WTC11 (cell line): ENCODE measurements at regions not wholly inside any gene's neighbourhood (a gene's known extent, or its start where the extent isn't known, plus 50 kb on each side); places are given as distances from the start of the nearest gene placed in this dataset.

Experiments used
- ATAC-seq: fragments of 200-7000 bp; cut with Tn5 transposase; 2 replicates; pipeline ENCODE4 v1.10.0; 2021; ENCODE audit warnings: mild to moderate bottlenecking, moderate library complexity
- CTCF ChIA-PET: fragments of 300-600 bp; sonication (Branson Sonifier 250); formaldehyde crosslinking; loops from one replicate; lab custom pipeline; 2021; ENCODE audit warnings: antibody characterized with exemption; lab: Charles Lee
- POLR2A ChIA-PET: fragments of 350-600 bp; sonication (Branson Sonifier 250); formaldehyde crosslinking; loops from one replicate; lab custom pipeline; 2021; ENCODE audit warnings: antibody characterized with exemption; lab: Charles Lee
- DNase-seq: peaks from one replicate; pipeline ENCODE4 v3.0.0; 2021; ENCODE audit warnings: low spot score
- H3K27ac Mint-ChIP-seq: 2 replicates; pipeline ENCODE4 v1.8.0; 2021; ENCODE audit warnings: mixed read lengths
- H3K27me3 Mint-ChIP-seq: 2 replicates; pipeline ENCODE4 v1.8.0; 2021; ENCODE audit warnings: low read depth, mild to moderate bottlenecking, moderate library complexity, mixed read lengths
- H3K36me3 Mint-ChIP-seq: 2 replicates; pipeline ENCODE4 v1.8.0; 2021; ENCODE audit warnings: mixed read lengths
- H3K4me1 Mint-ChIP-seq: 2 replicates; pipeline ENCODE4 v1.8.0; 2022; ENCODE audit warnings: mixed read lengths
- H3K4me3 Mint-ChIP-seq: 2 replicates; pipeline ENCODE4 v1.8.0; 2021; ENCODE audit warnings: mild to moderate bottlenecking, moderate library complexity, mixed read lengths
- H3K9me3 Mint-ChIP-seq: 2 replicates; pipeline ENCODE4 v1.8.0; 2021; ENCODE audit warnings: mixed read lengths
- CBFB ChIP-seq: sonication (generic); formaldehyde crosslinking; IDR thresholded peaks from 2 replicates; pipeline ENCODE4 v1.8.1; 2022; ENCODE audit warnings: mild to moderate bottlenecking, low read depth, missing genetic modification reagents
- ESRRA ChIP-seq: sonication (generic); formaldehyde crosslinking; IDR thresholded peaks from 2 replicates; pipeline ENCODE4 v1.8.1; 2022; ENCODE audit warnings: mild to moderate bottlenecking, missing genetic modification reagents, borderline replicate concordance
- FOXJ3 ChIP-seq: sonication (generic); formaldehyde crosslinking; IDR thresholded peaks from 2 replicates; pipeline ENCODE4 v1.9.0; 2021; ENCODE audit warnings: missing genetic modification reagents, mild to moderate bottlenecking, borderline replicate concordance
- JAZF1 ChIP-seq: fragments of 250-450 bp; sonication (Bioruptor Pico); IDR thresholded peaks from 2 replicates; pipeline ENCODE4 v1.9.0; 2021; ENCODE audit warnings: moderate library complexity, mild to moderate bottlenecking, inconsistent platforms
- JUN ChIP-seq: sonication (generic); formaldehyde crosslinking; IDR thresholded peaks from 2 replicates; pipeline ENCODE4 v1.8.0; 2023; ENCODE audit warnings: mild to moderate bottlenecking, missing genetic modification reagents
- NR1H2 ChIP-seq: sonication (generic); formaldehyde crosslinking; IDR thresholded peaks from 2 replicates; pipeline ENCODE4 v1.9.0; 2021; ENCODE audit warnings: mild to moderate bottlenecking, moderate library complexity, missing genetic modification reagents
- NR2C2 ChIP-seq: sonication (generic); formaldehyde crosslinking; IDR thresholded peaks from 2 replicates; pipeline ENCODE4 v1.8.0; 2022; ENCODE audit warnings: mild to moderate bottlenecking, missing genetic modification reagents
- NR3C1 ChIP-seq: sonication (generic); formaldehyde crosslinking; conservative IDR thresholded peaks from 2 replicates; pipeline ENCODE4 v1.8.1; 2023; ENCODE audit warnings: low read depth, mild to moderate bottlenecking, missing genetic modification reagents
- TEAD1 ChIP-seq: sonication (generic); formaldehyde crosslinking; IDR thresholded peaks from 2 replicates; pipeline ENCODE4 v1.8.0; 2022; ENCODE audit warnings: mild to moderate bottlenecking, missing genetic modification reagents
- ZBTB21 ChIP-seq: sonication (generic); formaldehyde crosslinking; IDR thresholded peaks from 2 replicates; pipeline ENCODE4 v1.8.1; 2023; ENCODE audit warnings: mild to moderate bottlenecking, missing genetic modification reagents, borderline replicate concordance
- ZNF121 ChIP-seq: sonication (generic); formaldehyde crosslinking; IDR thresholded peaks from 2 replicates; pipeline ENCODE4 v1.8.0; 2023; ENCODE audit warnings: missing genetic modification reagents
- ZNF396 ChIP-seq: fragments of 250-450 bp; sonication (Bioruptor Pico); IDR thresholded peaks from 2 replicates; pipeline ENCODE4 v1.8.0; 2021; ENCODE audit warnings: mild to moderate bottlenecking, moderate library complexity, borderline replicate concordance
- TF ChIP-seq, protein P1 (sequence below): fragments of 200-600 bp; IDR thresholded peaks from 2 replicates; pipeline ENCODE4 v1.8.0; 2022; ENCODE audit warnings: antibody characterized with exemption
- TF ChIP-seq, protein P2 (sequence below): fragments of 250-450 bp; sonication (Bioruptor Pico); conservative IDR thresholded peaks from 2 replicates; pipeline ENCODE4 v1.9.0; 2021; ENCODE audit warnings: mild to moderate bottlenecking
- TF ChIP-seq, protein P3 (sequence below): sonication (generic); formaldehyde crosslinking; IDR thresholded peaks from 2 replicates; pipeline ENCODE4 v1.8.1; 2022; ENCODE audit warnings: low read depth, missing genetic modification reagents, borderline replicate concordance
- TF ChIP-seq, protein P4 (sequence below): sonication (generic); formaldehyde crosslinking; IDR thresholded peaks from 2 replicates; pipeline ENCODE4 v1.8.1; 2023; ENCODE audit warnings: mild to moderate bottlenecking, missing genetic modification reagents, moderate library complexity
- TF ChIP-seq, protein P5 (sequence below): fragments of 250-450 bp; sonication (Bioruptor Pico); IDR thresholded peaks from 2 replicates; pipeline ENCODE4 v1.8.0; 2021; ENCODE audit warnings: mild to moderate bottlenecking

DNA sequence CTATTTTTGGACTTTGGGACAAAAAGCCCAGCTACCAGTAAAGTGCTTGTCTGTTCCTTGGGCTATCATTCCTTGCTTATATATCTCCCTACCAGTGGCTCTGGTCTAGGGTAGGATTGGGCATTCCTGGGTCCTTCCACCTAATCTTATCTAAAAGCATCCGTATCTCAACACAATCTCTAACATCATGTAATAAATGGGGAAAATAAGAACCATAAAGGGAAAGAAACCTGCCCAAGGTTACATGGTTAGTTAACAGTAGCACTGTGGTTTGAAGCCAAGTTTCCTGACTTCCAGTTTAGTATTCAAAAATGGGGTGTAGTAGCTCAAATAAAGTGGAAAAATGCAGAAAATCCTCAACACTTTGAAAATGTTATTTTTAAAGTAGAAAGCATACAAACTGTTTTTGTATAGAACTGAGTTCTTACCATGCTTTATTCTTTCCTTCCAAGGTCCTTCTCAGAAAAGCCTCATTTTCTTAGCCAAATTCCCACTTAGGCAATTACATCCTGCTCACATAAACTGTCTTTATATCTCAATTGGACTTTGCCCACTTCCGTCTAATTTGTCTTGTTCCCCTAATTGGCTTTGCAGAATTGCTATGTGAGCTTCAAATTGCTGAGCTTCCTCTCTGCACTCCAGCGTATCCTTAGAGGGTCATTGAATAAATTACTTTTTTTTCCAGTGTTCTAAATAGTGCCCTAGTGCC is 273.1 kb upstream of the UBE2E3 start:
- no peak overlapping the region for H3K27ac Mint-ChIP-seq
- DNase-seq (no peak), ATAC-seq (no peak; the same call in 1 of the 2 replicates)
- TF ChIP-seq ZNF396 (CRISPR knock-in tag) (no peak), NR3C1 (CRISPR knock-in tag) (no peak)
- peaks cover 10% of the 10 kb centered on the region for H3K9me3 Mint-ChIP-seq
- no peaks in the 10 kb centered on the region for H3K27me3 Mint-ChIP-seq
- POLR2A ChIA-PET: no interaction called here
- peaks cover 4% of the 10 kb centered on the region; the same call in 1 of the 2 replicates for H3K36me3 Mint-ChIP-seq
- CTCF ChIA-PET: no interaction called here
- H3K4me1 Mint-ChIP-seq: 0 out of 2 replicates have a peak, but pooled peaks cover 3% of the 10 kb centered on the region
- no peak overlapping the region for H3K4me3 Mint-ChIP-seq

DNA sequence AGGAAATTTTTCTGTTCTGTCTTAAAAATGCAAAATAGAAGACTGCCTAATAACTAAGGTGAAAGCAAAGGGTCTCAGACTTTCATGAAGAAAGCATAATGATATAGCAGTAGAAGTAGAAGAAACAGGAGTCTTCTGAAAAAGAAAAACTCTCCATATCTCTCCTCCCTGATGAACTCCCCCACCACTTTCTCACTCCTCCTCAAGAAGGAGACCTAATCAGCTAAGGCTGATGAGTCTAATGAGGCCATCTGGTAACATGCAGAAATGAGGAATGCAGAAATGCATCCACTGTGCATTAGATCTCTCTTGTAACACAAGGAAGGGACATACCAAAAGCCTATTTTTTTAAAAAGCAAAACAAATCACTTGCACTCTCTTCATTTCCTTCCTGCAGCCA is 273.7 kb upstream of the UBE2E3 start:
- no peak overlapping the region for H3K27ac Mint-ChIP-seq
- TF ChIP-seq, protein P1, sequence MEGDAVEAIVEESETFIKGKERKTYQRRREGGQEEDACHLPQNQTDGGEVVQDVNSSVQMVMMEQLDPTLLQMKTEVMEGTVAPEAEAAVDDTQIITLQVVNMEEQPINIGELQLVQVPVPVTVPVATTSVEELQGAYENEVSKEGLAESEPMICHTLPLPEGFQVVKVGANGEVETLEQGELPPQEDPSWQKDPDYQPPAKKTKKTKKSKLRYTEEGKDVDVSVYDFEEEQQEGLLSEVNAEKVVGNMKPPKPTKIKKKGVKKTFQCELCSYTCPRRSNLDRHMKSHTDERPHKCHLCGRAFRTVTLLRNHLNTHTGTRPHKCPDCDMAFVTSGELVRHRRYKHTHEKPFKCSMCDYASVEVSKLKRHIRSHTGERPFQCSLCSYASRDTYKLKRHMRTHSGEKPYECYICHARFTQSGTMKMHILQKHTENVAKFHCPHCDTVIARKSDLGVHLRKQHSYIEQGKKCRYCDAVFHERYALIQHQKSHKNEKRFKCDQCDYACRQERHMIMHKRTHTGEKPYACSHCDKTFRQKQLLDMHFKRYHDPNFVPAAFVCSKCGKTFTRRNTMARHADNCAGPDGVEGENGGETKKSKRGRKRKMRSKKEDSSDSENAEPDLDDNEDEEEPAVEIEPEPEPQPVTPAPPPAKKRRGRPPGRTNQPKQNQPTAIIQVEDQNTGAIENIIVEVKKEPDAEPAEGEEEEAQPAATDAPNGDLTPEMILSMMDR: no peak
- TF ChIP-seq, protein P2, sequence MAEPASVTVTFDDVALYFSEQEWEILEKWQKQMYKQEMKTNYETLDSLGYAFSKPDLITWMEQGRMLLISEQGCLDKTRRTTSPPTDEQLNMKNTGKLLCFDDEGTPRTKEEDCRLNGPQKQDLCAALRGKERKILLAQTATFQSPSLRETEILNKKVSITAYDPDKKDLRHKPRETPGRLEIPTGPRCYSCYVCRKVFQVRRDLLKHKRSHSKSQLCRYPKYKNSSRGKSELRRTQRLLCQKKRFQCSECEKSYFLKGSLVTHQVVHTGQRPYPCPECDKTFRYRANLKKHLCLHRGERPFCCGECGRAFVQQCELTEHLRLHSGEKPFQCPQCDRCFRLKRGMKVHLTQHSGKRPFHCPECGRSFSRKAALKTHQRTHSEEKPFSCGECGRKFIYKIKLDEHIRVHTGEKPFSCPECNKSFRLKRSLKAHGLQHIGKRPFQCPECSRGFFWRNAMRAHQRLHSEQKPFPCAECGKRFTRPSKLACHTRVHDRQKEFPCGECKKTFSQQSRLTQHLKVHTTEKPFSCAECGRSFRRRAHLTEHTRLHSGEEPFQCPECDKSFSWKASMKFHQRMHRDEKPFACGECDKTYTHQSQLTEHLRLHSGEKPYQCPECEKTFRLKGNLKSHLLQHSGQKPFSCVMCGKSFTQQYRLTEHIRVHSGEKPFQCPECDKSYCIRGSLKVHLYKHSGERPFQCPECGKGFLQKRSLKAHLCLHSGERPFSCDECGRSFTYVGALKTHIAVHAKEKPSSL (CRISPR knock-in tag): no peak
- TF ChIP-seq CBFB (CRISPR knock-in tag) (no peak), NR1H2 (CRISPR knock-in tag) (no peak), ZBTB21 (CRISPR knock-in tag) (no peak), JAZF1 (CRISPR knock-in tag) (no peak), NR2C2 (no peak), TEAD1 (CRISPR knock-in tag) (no peak), JUN (CRISPR knock-in tag) (no peak)
- TF ChIP-seq, protein P3, sequence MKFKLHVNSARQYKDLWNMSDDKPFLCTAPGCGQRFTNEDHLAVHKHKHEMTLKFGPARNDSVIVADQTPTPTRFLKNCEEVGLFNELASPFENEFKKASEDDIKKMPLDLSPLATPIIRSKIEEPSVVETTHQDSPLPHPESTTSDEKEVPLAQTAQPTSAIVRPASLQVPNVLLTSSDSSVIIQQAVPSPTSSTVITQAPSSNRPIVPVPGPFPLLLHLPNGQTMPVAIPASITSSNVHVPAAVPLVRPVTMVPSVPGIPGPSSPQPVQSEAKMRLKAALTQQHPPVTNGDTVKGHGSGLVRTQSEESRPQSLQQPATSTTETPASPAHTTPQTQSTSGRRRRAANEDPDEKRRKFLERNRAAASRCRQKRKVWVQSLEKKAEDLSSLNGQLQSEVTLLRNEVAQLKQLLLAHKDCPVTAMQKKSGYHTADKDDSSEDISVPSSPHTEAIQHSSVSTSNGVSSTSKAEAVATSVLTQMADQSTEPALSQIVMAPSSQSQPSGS (CRISPR knock-in tag): no peak
- ChIA-PET CTCF (no interaction called here), POLR2A (no interaction called here)
- ATAC-seq: no peak
- H3K4me1 Mint-ChIP-seq: 0 out of 2 replicates have a peak, but pooled peaks cover 3% of the 10 kb centered on the region
- no peak overlapping the region for H3K4me3 Mint-ChIP-seq
- no peaks in the 10 kb centered on the region for H3K27me3 Mint-ChIP-seq
- no peaks in the 10 kb centered on the region for H3K36me3 Mint-ChIP-seq
- peaks cover 6% of the 10 kb centered on the region for H3K9me3 Mint-ChIP-seq
- no peak for DNase-seq

DNA sequence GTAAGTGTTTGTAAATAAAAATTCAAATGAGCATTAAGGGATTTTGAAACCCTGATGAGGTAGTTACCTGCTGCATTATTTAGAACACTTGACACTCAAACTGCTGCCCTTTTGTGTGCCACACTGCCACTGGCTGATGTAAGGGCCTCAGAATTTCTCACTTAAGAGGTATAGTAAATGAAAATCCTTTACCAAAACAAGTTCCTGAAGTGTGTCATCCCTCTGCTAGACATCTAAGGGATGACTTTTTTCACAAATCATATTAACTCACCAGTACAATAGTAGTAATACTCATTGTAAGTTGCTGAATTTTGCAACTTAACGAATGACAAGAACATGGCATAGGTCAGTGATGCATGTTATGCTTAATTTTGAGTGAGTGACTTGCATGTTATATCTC is 274.9 kb upstream of the UBE2E3 start:
- 0 out of 2 replicates have a peak, but pooled peaks cover 3% of the 10 kb centered on the region for H3K4me1 Mint-ChIP-seq
- H3K4me3 Mint-ChIP-seq: no peak overlapping the region
- no peaks in the 10 kb centered on the region for H3K27me3 Mint-ChIP-seq
- H3K36me3 Mint-ChIP-seq: no peaks in the 10 kb centered on the region
- CTCF ChIA-PET: no interaction called here
- H3K27ac Mint-ChIP-seq: no peak overlapping the region
- peaks cover 6% of the 10 kb centered on the region for H3K9me3 Mint-ChIP-seq
- DNase-seq: no peak
- POLR2A ChIA-PET: no interaction called here
- ATAC-seq: no peak
- TF ChIP-seq, protein P4, sequence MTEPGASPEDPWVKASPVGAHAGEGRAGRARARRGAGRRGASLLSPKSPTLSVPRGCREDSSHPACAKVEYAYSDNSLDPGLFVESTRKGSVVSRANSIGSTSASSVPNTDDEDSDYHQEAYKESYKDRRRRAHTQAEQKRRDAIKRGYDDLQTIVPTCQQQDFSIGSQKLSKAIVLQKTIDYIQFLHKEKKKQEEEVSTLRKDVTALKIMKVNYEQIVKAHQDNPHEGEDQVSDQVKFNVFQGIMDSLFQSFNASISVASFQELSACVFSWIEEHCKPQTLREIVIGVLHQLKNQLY (CRISPR knock-in tag): no peak
- TF ChIP-seq ZNF121 (CRISPR knock-in tag): no peak
- no peak for TF ChIP-seq ESRRA (CRISPR knock-in tag)
- no peak for TF ChIP-seq FOXJ3 (CRISPR knock-in tag)
- TF ChIP-seq, protein P5, sequence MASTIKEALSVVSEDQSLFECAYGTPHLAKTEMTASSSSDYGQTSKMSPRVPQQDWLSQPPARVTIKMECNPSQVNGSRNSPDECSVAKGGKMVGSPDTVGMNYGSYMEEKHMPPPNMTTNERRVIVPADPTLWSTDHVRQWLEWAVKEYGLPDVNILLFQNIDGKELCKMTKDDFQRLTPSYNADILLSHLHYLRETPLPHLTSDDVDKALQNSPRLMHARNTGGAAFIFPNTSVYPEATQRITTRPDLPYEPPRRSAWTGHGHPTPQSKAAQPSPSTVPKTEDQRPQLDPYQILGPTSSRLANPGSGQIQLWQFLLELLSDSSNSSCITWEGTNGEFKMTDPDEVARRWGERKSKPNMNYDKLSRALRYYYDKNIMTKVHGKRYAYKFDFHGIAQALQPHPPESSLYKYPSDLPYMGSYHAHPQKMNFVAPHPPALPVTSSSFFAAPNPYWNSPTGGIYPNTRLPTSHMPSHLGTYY: no peak
- no peak for TF ChIP-seq TEAD1 (CRISPR knock-in tag)
